ENCODE measurements at regions not wholly inside any gene's neighbourhood (a gene's known extent, or its start where the extent isn't known, plus 50 kb on each side); places are given as distances from the start of the nearest gene placed in this dataset.

GRCh38 chr1:87535551-87535950 is 206.9 kb downstream of the LMO4 start:
- in situ Hi-C loops (cut with MboI; ENCODE audit: low pct_ligation_motif_present in 1 of 4, low pct_unique_long_range_greater_than_20kb in 1 of 4, low sequenced_read_pairs in 3 of 4): no loop called here
- TF ChIP-seq CTCF (IDR thresholded peaks at IDR 0.05): no peak
- TF ChIP-seq POLR2AphosphoS5 (IDR thresholded peaks at IDR 0.05): no peak
- TF ChIP-seq POLR2A (IDR thresholded peaks at IDR 0.05): no peak
- no peak for TF ChIP-seq EP300 (IDR thresholded peaks at IDR 0.05; ENCODE audit: low read depth)
- no peaks in the 10 kb centered on the region for H3K9me3 ChIP-seq
- no peaks in the 10 kb centered on the region for H3K36me3 ChIP-seq
- H3K27me3 ChIP-seq: no peaks in the 10 kb centered on the region
- no peak overlapping the region for H3K27ac ChIP-seq
- 14 to 22% methylated on average over 1 of the region's 1 CpG for WGBS, 2 donors (ENCODE audit: low coverage in 1 of 2)
- intact Hi-C loops (cut with DNase I; ENCODE audit: low total_unique reads): no loop called here
- DNase-seq: no peak
- no peaks in the 10 kb centered on the region for H3K4me1 ChIP-seq
- no peak overlapping the region for H3K4me3 ChIP-seq

- no peak for DNase-seq
- no peak overlapping the region for H3K27ac ChIP-seq
- no peak overlapping the region for H3K4me3 ChIP-seq
- intact Hi-C loops (cut with DNase I; ENCODE audit: low total_unique reads) (no loop called here), in situ Hi-C loops (cut with MboI; ENCODE audit: low pct_ligation_motif_present in 1 of 4, low pct_unique_long_range_greater_than_20kb in 1 of 4, low sequenced_read_pairs in 3 of 4) (no loop called here)
- H3K27me3 ChIP-seq: no peaks in the 10 kb centered on the region
- peaks cover 15 to 16% of the 10 kb centered on the region in 2 donors for H3K9me3 ChIP-seq
- no peak for TF ChIP-seq CTCF (IDR thresholded peaks at IDR 0.05)
- TF ChIP-seq EP300 (IDR thresholded peaks at IDR 0.05; ENCODE audit: low read depth): no peak
- no peak for TF ChIP-seq POLR2AphosphoS5 (IDR thresholded peaks at IDR 0.05)
- TF ChIP-seq POLR2A (IDR thresholded peaks at IDR 0.05): no peak
- WGBS, 2 donors (ENCODE audit: low coverage in 1 of 2): 80% methylated on average over 1 of the region's 1 CpG; no CpG with 5 or more reads in 1 of the 2 donors
- H3K36me3 ChIP-seq: no peaks in the 10 kb centered on the region
- H3K4me1 ChIP-seq: no peaks in the 10 kb centered on the region
Measured at GRCh38 chr1:87539147-87539546, 210.5 kb downstream of the LMO4 start.

DNA sequence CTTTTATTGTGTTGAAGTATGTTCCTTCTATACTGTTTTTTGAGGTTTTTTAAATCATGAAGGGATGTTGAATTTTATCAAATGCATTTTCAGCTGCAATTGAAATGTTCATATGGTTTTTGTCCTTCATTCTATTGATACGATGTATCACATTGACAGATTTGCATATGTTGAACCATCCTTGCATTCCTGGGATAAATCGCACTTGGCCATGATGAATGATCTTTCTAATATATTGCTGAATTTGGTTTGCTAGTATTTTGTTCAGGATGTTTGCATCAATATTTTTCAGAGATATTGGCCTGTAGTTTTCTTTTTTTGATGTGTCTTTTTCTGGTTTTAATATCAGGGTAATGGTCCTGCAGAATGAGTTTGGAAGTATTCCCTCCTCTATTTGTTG is 214.0 kb downstream of the LMO4 start:
- intact Hi-C loops (cut with DNase I; ENCODE audit: low total_unique reads): no loop called here
- no peak overlapping the region for H3K27ac ChIP-seq
- no peak for TF ChIP-seq EP300 (IDR thresholded peaks at IDR 0.05; ENCODE audit: low read depth)
- no peak for TF ChIP-seq POLR2AphosphoS5 (IDR thresholded peaks at IDR 0.05)
- TF ChIP-seq POLR2A (IDR thresholded peaks at IDR 0.05): no peak
- TF ChIP-seq CTCF (IDR thresholded peaks at IDR 0.05): no peak
- H3K9me3 ChIP-seq: peaks cover 19 to 20% of the 10 kb centered on the region in 2 donors
- no peaks in the 10 kb centered on the region for H3K36me3 ChIP-seq
- no peaks in the 10 kb centered on the region for H3K27me3 ChIP-seq
- WGBS, 2 donors (ENCODE audit: low coverage in 1 of 2): 88 to 99% methylated on average over 2 of the region's 2 CpGs
- H3K4me1 ChIP-seq: no peaks in the 10 kb centered on the region
- in situ Hi-C loops (cut with MboI; ENCODE audit: low pct_ligation_motif_present in 1 of 4, low pct_unique_long_range_greater_than_20kb in 1 of 4, low sequenced_read_pairs in 3 of 4): no loop called here
- DNase-seq: no peak
- no peak overlapping the region for H3K4me3 ChIP-seq

DNA sequence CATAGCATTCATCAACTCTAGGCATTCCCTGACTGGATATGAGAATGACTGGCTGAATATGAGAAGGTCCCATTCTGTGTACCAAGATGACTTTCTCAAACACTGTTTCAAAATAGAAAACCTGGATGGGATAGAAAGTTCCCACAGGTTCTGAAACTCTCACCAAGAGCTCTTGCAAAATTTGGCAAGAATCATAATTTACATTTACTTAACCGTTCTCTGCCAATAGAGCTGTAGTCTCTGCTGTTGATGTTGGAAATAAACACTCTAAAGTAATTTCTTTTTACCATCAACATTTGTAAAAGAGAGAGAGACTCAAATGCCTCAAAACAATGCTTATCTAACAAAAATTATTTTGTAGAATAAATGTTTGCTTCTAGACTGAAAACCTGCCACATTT is 221.1 kb downstream of the LMO4 start:
- H3K9me3 ChIP-seq: peaks cover 0 to 5% of the 10 kb centered on the region in 2 donors
- intact Hi-C loops (cut with DNase I; ENCODE audit: low total_unique reads): no loop called here
- H3K4me3 ChIP-seq: no peak overlapping the region
- no peaks in the 10 kb centered on the region for H3K27me3 ChIP-seq
- 49 to 64% methylated on average over 1 of the region's 1 CpG for WGBS, 2 donors (ENCODE audit: low coverage in 1 of 2)
- TF ChIP-seq POLR2AphosphoS5 (IDR thresholded peaks at IDR 0.05) (no peak), EP300 (IDR thresholded peaks at IDR 0.05; ENCODE audit: low read depth) (no peak), POLR2A (IDR thresholded peaks at IDR 0.05) (no peak), CTCF (IDR thresholded peaks at IDR 0.05) (no peak)
- in situ Hi-C loops (cut with MboI; ENCODE audit: low pct_ligation_motif_present in 1 of 4, low pct_unique_long_range_greater_than_20kb in 1 of 4, low sequenced_read_pairs in 3 of 4): no loop called here
- no peak for DNase-seq
- peaks cover 0 to 7% (median 0%) of the 10 kb centered on the region in 4 donors for H3K4me1 ChIP-seq
- no peak overlapping the region for H3K27ac ChIP-seq
- H3K36me3 ChIP-seq: no peaks in the 10 kb centered on the region
